Stomach smooth muscle (tissue), 2 donors: ENCODE measurements at regions not wholly inside any gene's neighbourhood (a gene's known extent, or its start where the extent isn't known, plus 50 kb on each side); places are given as distances from the start of the nearest gene placed in this dataset.

Experiments used
- H3K27ac ChIP-seq: one replicate; pipeline ENCODE4 v1.7.0; 2013; ENCODE audit warnings: mild to moderate bottlenecking, low read length, inconsistent platforms
- H3K27me3 ChIP-seq, 2 donors: one replicate each; pipeline ENCODE4 v1.7.0; 2013; ENCODE audit warnings: low read length in 2 of 2; ENCODE audit not compliant: insufficient read depth in 2 of 2, control insufficient read depth in 1 of 2
- H3K36me3 ChIP-seq, 2 donors: one replicate each; pipeline ENCODE4 v1.7.0; 2013; ENCODE audit warnings: low read length in 2 of 2; ENCODE audit not compliant: control insufficient read depth in 2 of 2, insufficient read depth in 2 of 2
- H3K4me1 ChIP-seq: one replicate; pipeline ENCODE4 v1.7.0; 2013; ENCODE audit warnings: low read length; ENCODE audit not compliant: control insufficient read depth, insufficient read depth
- H3K4me3 ChIP-seq, 2 donors: one replicate each; pipeline ENCODE4 v1.7.0; 2013; ENCODE audit warnings: low read length in 2 of 2
- H3K9ac ChIP-seq, 2 donors: one replicate each; pipeline ENCODE4 v1.7.0; 2013; ENCODE audit warnings: low read length in 2 of 2, mild to moderate bottlenecking in 1 of 2
- H3K9me3 ChIP-seq, 2 donors: one replicate each; pipeline ENCODE4 v1.7.0; 2013; ENCODE audit warnings: low read length in 2 of 2; ENCODE audit not compliant: control insufficient read depth in 2 of 2
- donor health status: healthy.
- donor health status: Pancreatic carcinoma.

DNA sequence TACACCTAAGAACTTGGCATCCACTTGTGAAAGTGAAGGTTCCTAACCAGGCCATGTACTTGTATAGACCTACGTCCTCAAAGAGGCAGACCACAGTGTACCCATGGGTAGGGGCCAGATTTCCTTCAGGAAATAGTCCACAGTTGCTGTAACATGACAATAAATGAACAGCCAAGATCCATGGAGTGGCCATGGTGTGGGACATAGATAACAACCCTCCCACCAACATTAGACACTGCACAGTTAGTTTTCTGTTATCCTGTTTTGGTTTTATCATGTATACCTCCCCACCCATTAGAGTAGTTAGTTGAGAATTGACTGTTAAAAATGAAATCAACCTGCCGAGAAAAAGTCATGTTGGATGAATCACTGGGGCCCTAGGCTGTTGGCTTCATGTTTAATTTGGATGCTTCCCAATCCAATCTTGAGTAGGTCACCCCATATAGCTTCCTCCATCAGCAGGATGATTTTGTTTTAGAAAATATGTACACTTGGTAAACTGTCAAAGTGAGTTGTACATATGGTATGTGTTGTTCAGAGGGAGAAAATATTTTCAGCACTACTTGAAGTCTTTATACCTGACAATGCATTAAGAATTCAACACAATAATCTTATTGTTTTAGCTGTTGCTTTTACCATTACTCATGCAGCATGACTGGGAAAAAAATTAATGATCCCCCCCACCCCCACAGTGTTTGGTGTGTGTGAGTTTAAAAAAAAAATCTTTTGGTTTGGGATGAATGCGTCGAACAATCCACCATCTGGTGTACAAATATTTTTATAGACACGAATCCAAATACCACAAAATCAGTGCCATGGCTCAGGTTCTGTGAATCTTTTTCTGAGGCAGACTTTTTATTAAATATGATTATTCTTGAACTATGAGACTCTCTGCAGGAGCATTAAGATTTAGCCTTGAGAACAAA lies 88.3 kb upstream of the ARHGAP29 start:
- no peaks in the 10 kb centered on the region for H3K4me1 ChIP-seq
- no peak overlapping the region for H3K4me3 ChIP-seq
- no peaks in the 10 kb centered on the region for H3K36me3 ChIP-seq
- peaks cover 0 to 3% of the 10 kb centered on the region in 2 donors for H3K27me3 ChIP-seq
- H3K9me3 ChIP-seq = no peaks in the 10 kb centered on the region
- H3K27ac ChIP-seq = no peak overlapping the region
- H3K9ac ChIP-seq = no peak overlapping the region

DNA sequence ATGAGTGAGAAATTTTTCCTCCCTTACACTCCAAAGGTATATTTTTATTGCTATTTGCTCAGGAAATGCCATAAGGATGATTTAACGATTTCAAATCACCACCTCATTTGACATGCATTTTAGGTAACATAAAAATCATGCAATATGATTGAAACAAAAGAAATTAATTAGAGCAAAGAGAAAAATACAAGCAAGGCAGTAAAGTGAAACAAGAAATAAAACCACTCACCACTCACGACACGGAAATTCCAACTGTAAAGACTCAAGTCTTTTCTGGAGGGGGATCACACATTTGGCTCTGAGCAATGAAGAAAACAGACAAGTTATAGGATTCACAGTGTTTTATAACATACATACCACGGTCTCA lies 86.8 kb upstream of the ARHGAP29 start:
- Histone ChIP-seq H3K27ac (no peak overlapping the region), H3K9me3 (no peaks in the 10 kb centered on the region), H3K27me3 (peaks cover 0 to 3% of the 10 kb centered on the region in 2 donors), H3K4me3 (no peak overlapping the region), H3K4me1 (no peaks in the 10 kb centered on the region), H3K9ac (no peak overlapping the region), H3K36me3 (no peaks in the 10 kb centered on the region)

GRCh38 chr1:94323311-94324177 lies 86.2 kb upstream of the ARHGAP29 start:
- H3K9ac ChIP-seq = no peak overlapping the region
- no peaks in the 10 kb centered on the region for H3K9me3 ChIP-seq
- H3K27ac ChIP-seq = no peak overlapping the region
- no peaks in the 10 kb centered on the region for H3K36me3 ChIP-seq
- no peak overlapping the region for H3K4me3 ChIP-seq
- no peaks in the 10 kb centered on the region for H3K4me1 ChIP-seq
- peaks cover 0 to 3% of the 10 kb centered on the region in 2 donors for H3K27me3 ChIP-seq

GRCh38 chr1:94322696-94323095 lies 85.3 kb upstream of the ARHGAP29 start:
- peaks cover 0 to 3% of the 10 kb centered on the region in 2 donors for H3K27me3 ChIP-seq
- no peak overlapping the region for H3K9ac ChIP-seq
- H3K9me3 ChIP-seq = no peaks in the 10 kb centered on the region
- no peak overlapping the region for H3K27ac ChIP-seq
- H3K4me3 ChIP-seq = no peak overlapping the region
- H3K36me3 ChIP-seq = no peaks in the 10 kb centered on the region
- H3K4me1 ChIP-seq = no peaks in the 10 kb centered on the region

- Histone ChIP-seq H3K27ac (no peak overlapping the region), H3K36me3 (no peaks in the 10 kb centered on the region), H3K4me1 (no peaks in the 10 kb centered on the region), H3K9me3 (no peaks in the 10 kb centered on the region), H3K9ac (no peak overlapping the region), H3K4me3 (no peak overlapping the region), H3K27me3 (no peaks in the 10 kb centered on the region)
Observed at GRCh38 chr1:94321662-94322061, 84.3 kb upstream of the ARHGAP29 start.

DNA sequence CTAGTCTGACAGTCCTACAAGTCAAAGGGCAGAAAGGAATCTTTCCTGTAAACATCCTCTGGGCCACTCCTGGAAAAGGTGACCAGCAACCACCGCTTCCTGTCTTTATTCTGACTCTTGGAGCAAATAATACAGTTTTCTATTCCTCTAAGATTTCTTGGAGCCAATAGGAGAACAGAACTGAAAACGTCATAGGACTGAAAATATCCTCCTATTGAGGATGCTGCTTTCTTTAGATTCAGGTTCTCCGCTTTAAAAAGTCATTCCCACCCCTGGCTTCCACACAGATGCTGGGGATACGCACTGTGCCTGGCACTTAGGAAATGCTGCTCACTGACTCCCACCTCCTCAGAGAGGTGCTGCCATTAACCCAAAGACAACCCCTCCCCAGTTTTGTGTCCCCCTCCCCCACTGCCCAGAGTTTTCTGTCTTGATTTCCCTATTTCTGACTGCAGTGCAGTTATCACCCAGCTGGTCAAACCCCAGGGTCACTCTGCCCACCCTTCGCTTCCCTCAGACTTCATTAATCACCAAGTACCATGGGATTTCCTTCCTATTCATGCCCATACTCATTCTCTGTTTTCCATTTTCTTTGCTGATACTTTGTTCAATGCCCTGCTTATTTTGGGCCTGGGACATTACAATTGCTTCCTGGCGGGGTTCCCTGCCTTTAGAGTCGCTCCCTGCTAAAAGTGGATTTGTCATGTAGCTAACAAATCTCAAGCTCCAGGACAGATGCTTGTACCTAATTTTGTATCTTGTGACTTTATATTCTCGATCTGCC lies 82.1 kb upstream of the ARHGAP29 start:
- no peak overlapping the region for H3K4me3 ChIP-seq
- H3K27ac ChIP-seq = no peak overlapping the region
- H3K27me3 ChIP-seq = no peaks in the 10 kb centered on the region
- H3K9me3 ChIP-seq = no peaks in the 10 kb centered on the region
- H3K4me1 ChIP-seq = no peaks in the 10 kb centered on the region
- no peak overlapping the region for H3K9ac ChIP-seq
- no peaks in the 10 kb centered on the region for H3K36me3 ChIP-seq

DNA sequence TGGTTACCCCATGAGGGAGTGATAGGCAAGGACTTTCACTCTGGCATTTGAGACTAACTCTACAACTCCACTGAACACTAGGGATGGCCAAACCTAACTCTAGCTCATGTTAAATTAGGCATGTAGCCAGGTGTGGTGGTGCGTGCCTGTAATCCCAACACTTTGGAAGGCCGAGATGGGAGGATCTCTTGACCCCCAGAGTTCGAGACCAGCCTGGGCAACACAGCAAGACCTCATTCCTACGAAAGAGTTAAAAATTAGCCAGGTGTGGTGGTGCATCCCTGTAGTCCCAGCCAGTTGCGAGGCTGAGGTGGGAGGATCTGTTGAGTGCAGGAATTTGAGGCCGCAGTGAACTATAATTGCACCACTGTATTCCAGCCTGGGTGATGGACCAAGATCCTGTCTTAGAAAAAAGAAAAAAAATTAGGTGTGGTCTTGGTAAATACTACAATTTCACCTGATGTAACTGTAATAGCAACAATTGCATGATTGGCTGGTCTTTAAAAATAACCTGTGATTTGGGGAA lies 81.2 kb upstream of the ARHGAP29 start:
- Histone ChIP-seq H3K4me1 (no peaks in the 10 kb centered on the region), H3K36me3 (no peaks in the 10 kb centered on the region), H3K9me3 (no peaks in the 10 kb centered on the region), H3K9ac (no peak overlapping the region), H3K4me3 (no peak overlapping the region), H3K27me3 (no peaks in the 10 kb centered on the region), H3K27ac (no peak overlapping the region)

GRCh38 chr1:94317790-94318188 lies 80.4 kb upstream of the ARHGAP29 start:
- Histone ChIP-seq H3K4me1 (no peaks in the 10 kb centered on the region), H3K27me3 (no peaks in the 10 kb centered on the region), H3K9ac (no peak overlapping the region), H3K27ac (no peak overlapping the region), H3K4me3 (no peak overlapping the region), H3K9me3 (no peaks in the 10 kb centered on the region), H3K36me3 (no peaks in the 10 kb centered on the region)

GRCh38 chr1:94316836-94317789 lies 79.7 kb upstream of the ARHGAP29 start:
- no peaks in the 10 kb centered on the region for H3K36me3 ChIP-seq
- no peak overlapping the region for H3K9ac ChIP-seq
- H3K4me1 ChIP-seq = no peaks in the 10 kb centered on the region
- no peak overlapping the region for H3K4me3 ChIP-seq
- no peak overlapping the region for H3K27ac ChIP-seq
- H3K9me3 ChIP-seq = no peaks in the 10 kb centered on the region
- H3K27me3 ChIP-seq = no peaks in the 10 kb centered on the region
